ENCODE measurements at regions not wholly inside any gene's neighbourhood (a gene's known extent, or its start where the extent isn't known, plus 50 kb on each side); places are given as distances from the start of the nearest gene placed in this dataset.

- no peak overlapping the region for H3K18ac ChIP-seq (ENCODE audit: extremely low read depth, low read length)
- POLR2A ChIA-PET (ENCODE audit: partially characterized antibody): no interaction called here
- H2BK15ac ChIP-seq (ENCODE audit: low read length): no peak overlapping the region
- no peak overlapping the region for H3K4me2 ChIP-seq (ENCODE audit: insufficient read depth in 1 of 2, low read depth in 2 of 2, low read length in 2 of 2)
- WGBS, 2 experiments (ENCODE audit: extremely low coverage in 1 of 2, insufficient coverage in 1 of 2, insufficient read length in 1 of 2, insufficient replicate concordance in 2 of 2, low coverage in 1 of 2, low lambda C conversion rate in 2 of 2, missing lambda C conversion rate in 1 of 2): 93% methylated on average over 1 of the region's 1 CpG; no CpG with 5 or more reads in 1 of the 2 experiments
- no peak overlapping the region for H4K5ac ChIP-seq (ENCODE audit: insufficient read length, low read depth, low read length)
- H2BK5ac ChIP-seq (ENCODE audit: low read depth, low read length): no peak overlapping the region
- no peaks in the 10 kb centered on the region for H3K36me3 ChIP-seq (ENCODE audit: control insufficient read depth in 2 of 4, insufficient read depth in 4 of 4, low read length in 3 of 4)
- no peak overlapping the region for H3K56ac ChIP-seq (replicated peaks; ENCODE audit: insufficient read length, low read depth, low read length)
- H3K14ac ChIP-seq (ENCODE audit: insufficient read length): no peak overlapping the region
- H2BK12ac ChIP-seq (ENCODE audit: low read depth, low read length): no peak overlapping the region
- no peak overlapping the region for H2AFZ ChIP-seq (ENCODE audit: low read length)
- no peak overlapping the region for H2BK120ac ChIP-seq (replicated peaks; ENCODE audit: low read depth, low read length)
- no peaks in the 10 kb centered on the region for H3K9me3 ChIP-seq (ENCODE audit: insufficient read depth in 2 of 2, low read depth in 1 of 2, low read length in 1 of 2)
- DNase-seq (ENCODE audit: low read depth in 1 of 2, low spot score in 2 of 2) (no peak), FAIRE-seq (no peak)
- H4K8ac ChIP-seq (ENCODE audit: extremely low read depth, insufficient read depth, low read length): no peak overlapping the region
- H3K4ac ChIP-seq (replicated peaks; ENCODE audit: insufficient read length, low read depth, low read length): no peak overlapping the region
- no peaks in the 10 kb centered on the region for H3K23me2 ChIP-seq (ENCODE audit: low read depth, low read length)
- no peak overlapping the region for H2AK5ac ChIP-seq (ENCODE audit: low read depth, low read length)
- no peak overlapping the region for H3K9ac ChIP-seq (replicated peaks in 1 of 4; ENCODE audit: extremely low read depth in 1 of 4, low read depth in 3 of 4, low read length in 3 of 4)
- H3K23ac ChIP-seq (ENCODE audit: insufficient read length): no peak overlapping the region
- no peaks in the 10 kb centered on the region for H3K79me1 ChIP-seq (ENCODE audit: low read depth, low read length)
- no peaks in the 10 kb centered on the region; a peak in 2 of 7 replicates for H3K27me3 ChIP-seq (replicated peaks in 1 of 4; ENCODE audit: control insufficient read depth in 3 of 4, extremely low read depth in 1 of 4, insufficient read depth in 3 of 4, low read length in 3 of 4)
- CTCF ChIA-PET (ENCODE audit: partially characterized antibody): interaction anchor here (0.8 to 2.1 kb wide), 2 partner anchors 12 to 18 kb away, joined by 3 to 5 read pairs; no protein-coding TSS in a partner anchor
- no peak overlapping the region for H2BK20ac ChIP-seq (ENCODE audit: low read length)
- no peak overlapping the region for H3K4me3 ChIP-seq (ENCODE audit: extremely low read depth in 1 of 4, insufficient read depth in 2 of 4, low read depth in 3 of 4, low read length in 4 of 4)
- no peak overlapping the region for H4K91ac ChIP-seq (replicated peaks; ENCODE audit: insufficient read length, low read length)
- H3K4me1 ChIP-seq (replicated peaks in 1 of 4; ENCODE audit: control insufficient read depth in 3 of 4, insufficient read depth in 4 of 4, low read length in 3 of 4): peaks cover 3 to 9% (median 6%) of the 10 kb centered on the region in 4 experiments; a peak in 6 of 7 replicates
- no peaks in the 10 kb centered on the region for H4K20me1 ChIP-seq (replicated peaks in 1 of 2; ENCODE audit: control insufficient read depth in 1 of 2, insufficient read depth in 2 of 2, low read length in 2 of 2)
- no peaks in the 10 kb centered on the region for H3K79me2 ChIP-seq (ENCODE audit: control insufficient read depth in 1 of 2, insufficient read depth in 2 of 2, low read length in 2 of 2)
- no peak overlapping the region for H3K27ac ChIP-seq (ENCODE audit: low read depth, low read length)
- TF ChIP-seq CTBP2 (IDR thresholded peaks at IDR 0.05; ENCODE audit: borderline replicate concordance, insufficient read depth, insufficient read length, low read length): no peak
- no peak for TF ChIP-seq BCL11A (IDR thresholded peaks at IDR 0.05; ENCODE audit: low read depth in 2 of 2, low read length in 2 of 2)
- TF ChIP-seq RXRA (IDR thresholded peaks at IDR 0.05; ENCODE audit: insufficient read depth, low read depth, low read length): no peak
- no peak for TF ChIP-seq HDAC6 (IDR thresholded peaks at IDR 0.05; ENCODE audit: low read depth, low read length)
- TF ChIP-seq USF2 (IDR thresholded peaks at IDR 0.05; ENCODE audit: low read length): no peak
- no peak for TF ChIP-seq E2F6 (IDR thresholded peaks at IDR 0.05)
- TF ChIP-seq TAF7 (optimal IDR thresholded peaks at IDR 0.05; ENCODE audit: borderline replicate concordance, low read depth, low read length): no peak
- TF ChIP-seq KDM1A (IDR thresholded peaks at IDR 0.05; ENCODE audit: borderline replicate concordance, low read length): no peak
- no peak for TF ChIP-seq SUZ12 (IDR thresholded peaks at IDR 0.05; ENCODE audit: low read length)
- TF ChIP-seq JUND (IDR thresholded peaks at IDR 0.05; ENCODE audit: low read length): no peak
- TF ChIP-seq RAD21 (IDR thresholded peaks at IDR 0.05 in 1 of 2, conservative IDR thresholded peaks at IDR 0.05 in 1 of 2; ENCODE audit: low read depth in 2 of 2, low read length in 2 of 2): no peak
- no peak for TF ChIP-seq CHD1 (IDR thresholded peaks at IDR 0.05; ENCODE audit: low read depth, low read length)
These were observed 189.5 kb downstream of the CMPK2 start for GRCh38 chr2:6676241-6676640.

All from H1 (cell line).